Liver (tissue), 8 donors: ENCODE measurements at regions not wholly inside any gene's neighbourhood (a gene's known extent, or its start where the extent isn't known, plus 50 kb on each side); places are given as distances from the start of the nearest gene placed in this dataset.

ENCODE experiments used
- DNase-seq: peaks from one replicate; pipeline ENCODE4 v3.0.0-alpha.2; 2017; ENCODE audit warnings: low spot score
- H3K27ac ChIP-seq, 2 donors: one replicate each; pipeline ENCODE4 v1.7.0; 2013; ENCODE audit warnings: inconsistent platforms in 2 of 2, low read length in 2 of 2, control low read depth in 1 of 2, low read depth in 1 of 2, mild to moderate bottlenecking in 1 of 2
- H3K27me3 ChIP-seq, 4 donors: one replicate each; pipeline versions ENCODE4 v1.6.1 to v1.7.0; 2013; ENCODE audit warnings: low read length in 3 of 4, inconsistent platforms in 1 of 4, mild to moderate bottlenecking in 1 of 4, moderate library complexity in 1 of 4; ENCODE audit not compliant: control insufficient read depth in 4 of 4, insufficient read depth in 4 of 4
- H3K36me3 ChIP-seq, 4 donors: one replicate each; pipeline versions ENCODE4 v1.6.1 to v1.7.0; 2013; ENCODE audit warnings: low read length in 3 of 4, mild to moderate bottlenecking in 3 of 4, low read depth in 1 of 4, moderate library complexity in 1 of 4; ENCODE audit not compliant: control insufficient read depth in 4 of 4, insufficient read depth in 3 of 4
- H3K4me1 ChIP-seq, 4 donors: one replicate each; pipeline versions ENCODE4 v1.6.1 to v1.7.0; 2013; ENCODE audit warnings: low read length in 3 of 4, mild to moderate bottlenecking in 3 of 4, moderate library complexity in 1 of 4; ENCODE audit not compliant: control insufficient read depth in 4 of 4, insufficient read depth in 4 of 4
- H3K4me3 ChIP-seq, 3 donors: one replicate each; pipeline versions ENCODE4 v1.6.1 to v1.7.0; 2013; ENCODE audit warnings: low read length in 3 of 3, control low read depth in 1 of 3, low read depth in 1 of 3, mild to moderate bottlenecking in 1 of 3
- H3K9ac ChIP-seq, 2 donors: one replicate each; pipeline ENCODE4 v1.7.0; 2013; ENCODE audit warnings: low read length in 2 of 2, mild to moderate bottlenecking in 2 of 2, moderate library complexity in 2 of 2, control low read depth in 1 of 2, low read depth in 1 of 2
- H3K9me3 ChIP-seq, 4 donors: one replicate each; pipeline versions ENCODE4 v1.6.1 to v1.7.0; 2013; ENCODE audit warnings: low read length in 3 of 4; ENCODE audit not compliant: control insufficient read depth in 4 of 4
- EGR1 ChIP-seq, 2 donors: IDR thresholded peaks; 2 replicates each; pipeline ENCODE4 v1.6.1; 2016 to 2018; ENCODE audit warnings: antibody characterized with exemption in 2 of 2, low read depth in 2 of 2
- FOXA2 ChIP-seq: IDR thresholded peaks from 2 replicates; pipeline ENCODE4 v1.6.1; 2016; ENCODE audit warnings: antibody characterized with exemption
- GABPA ChIP-seq, 2 donors: IDR thresholded peaks in 1 of 2; conservative IDR thresholded peaks in 1 of 2; 2 replicates each; pipeline ENCODE4 v1.6.1; 2016; ENCODE audit warnings: antibody characterized with exemption in 2 of 2, mild to moderate bottlenecking in 1 of 2, moderate library complexity in 1 of 2
- HNF4G ChIP-seq: IDR thresholded peaks from 2 replicates; pipeline ENCODE4 v1.6.1; 2016; ENCODE audit warnings: antibody characterized with exemption
- RAD21 ChIP-seq, 2 donors: IDR thresholded peaks; 2 replicates each; pipeline ENCODE4 v1.6.1; 2016; ENCODE audit warnings: antibody characterized with exemption in 2 of 2, mild to moderate bottlenecking in 2 of 2
- RXRA ChIP-seq, 2 donors: IDR thresholded peaks; 2 replicates each; pipeline ENCODE4 v1.6.1; 2017 to 2018; ENCODE audit warnings: antibody characterized with exemption in 2 of 2, mild to moderate bottlenecking in 1 of 2
- SP1 ChIP-seq: IDR thresholded peaks from 2 replicates; pipeline ENCODE4 v1.6.1; 2018; ENCODE audit warnings: antibody characterized with exemption, mild to moderate bottlenecking
- TAF1 ChIP-seq: conservative IDR thresholded peaks from 2 replicates; pipeline ENCODE4 v1.6.1; 2016; ENCODE audit warnings: antibody characterized with exemption, mild to moderate bottlenecking
- YY1 ChIP-seq: IDR thresholded peaks from 2 replicates; pipeline ENCODE4 v1.6.1; 2016; ENCODE audit warnings: antibody characterized with exemption, mild to moderate bottlenecking
- WGBS: extraction: QIAGEN DNeasy Blood & Tissue Kit; methylation state at CpG from one replicate; pipeline ENCODE4 v1.1.7; 2013; 5-methylcytosine and 5-hydroxymethylcytosine counted together
- TF ChIP-seq, protein P1 (sequence below): fragments of 150-350 bp; IDR thresholded peaks from 2 replicates; pipeline ENCODE4 v1.5.1; 2017; ENCODE audit warnings: improper control_type of control experiment, low read depth, low read length; ENCODE audit not compliant: missing input control
- TF ChIP-seq, protein P2 (sequence below): IDR thresholded peaks from 2 replicates; pipeline ENCODE4 v1.6.1; 2016; ENCODE audit warnings: antibody characterized with exemption, mild to moderate bottlenecking
- TF ChIP-seq, protein P3 (sequence below): IDR thresholded peaks from 2 replicates; pipeline ENCODE4 v1.6.1; 2016; ENCODE audit warnings: antibody characterized with exemption
- donor health status: healthy.
- donor health status: healthy.
- donor health status: healthy.
- donor health status: healthy.
- donor health status: healthy.

DNA sequence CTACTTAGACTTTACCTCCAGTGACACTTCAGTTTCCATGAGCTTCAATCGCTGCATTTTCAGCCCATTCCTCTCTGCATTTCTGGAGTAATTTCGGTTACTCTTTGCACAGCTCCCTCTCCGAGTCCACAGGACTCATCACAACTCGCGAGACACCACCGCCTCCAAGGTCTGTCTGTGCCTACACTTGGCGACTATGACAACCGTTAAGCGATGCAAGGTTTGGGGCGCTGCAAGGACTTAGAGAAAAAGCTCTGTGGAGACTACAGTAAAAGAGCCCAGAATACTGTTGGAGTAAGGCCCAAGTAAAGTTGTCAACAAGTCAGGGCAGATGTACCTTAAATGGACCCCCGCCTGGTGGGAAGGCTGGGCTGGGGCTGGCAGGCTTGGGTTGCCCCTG, 95.7 kb upstream of the RPS6KA2 start:
- Histone ChIP-seq H3K4me1 (no peaks in the 10 kb centered on the region), H3K36me3 (no peaks in the 10 kb centered on the region), H3K9ac (no peak overlapping the region), H3K27ac (no peak overlapping the region), H3K9me3 (no peaks in the 10 kb centered on the region), H3K27me3 (no peaks in the 10 kb centered on the region), H3K4me3 (no peak overlapping the region)
- DNase-seq: no peak
- 97% methylated on average over 11 of the region's 11 CpGs for WGBS
- TF ChIP-seq RXRA (IDR thresholded peaks at IDR 0.05) (no peak), GABPA (IDR thresholded peaks at IDR 0.05 in 1 of 2, conservative IDR thresholded peaks at IDR 0.05 in 1 of 2) (no peak), FOXA2 (no peak), YY1 (no peak), SP1 (no peak), RAD21 (IDR thresholded peaks at IDR 0.05) (no peak)
- TF ChIP-seq, protein P1, sequence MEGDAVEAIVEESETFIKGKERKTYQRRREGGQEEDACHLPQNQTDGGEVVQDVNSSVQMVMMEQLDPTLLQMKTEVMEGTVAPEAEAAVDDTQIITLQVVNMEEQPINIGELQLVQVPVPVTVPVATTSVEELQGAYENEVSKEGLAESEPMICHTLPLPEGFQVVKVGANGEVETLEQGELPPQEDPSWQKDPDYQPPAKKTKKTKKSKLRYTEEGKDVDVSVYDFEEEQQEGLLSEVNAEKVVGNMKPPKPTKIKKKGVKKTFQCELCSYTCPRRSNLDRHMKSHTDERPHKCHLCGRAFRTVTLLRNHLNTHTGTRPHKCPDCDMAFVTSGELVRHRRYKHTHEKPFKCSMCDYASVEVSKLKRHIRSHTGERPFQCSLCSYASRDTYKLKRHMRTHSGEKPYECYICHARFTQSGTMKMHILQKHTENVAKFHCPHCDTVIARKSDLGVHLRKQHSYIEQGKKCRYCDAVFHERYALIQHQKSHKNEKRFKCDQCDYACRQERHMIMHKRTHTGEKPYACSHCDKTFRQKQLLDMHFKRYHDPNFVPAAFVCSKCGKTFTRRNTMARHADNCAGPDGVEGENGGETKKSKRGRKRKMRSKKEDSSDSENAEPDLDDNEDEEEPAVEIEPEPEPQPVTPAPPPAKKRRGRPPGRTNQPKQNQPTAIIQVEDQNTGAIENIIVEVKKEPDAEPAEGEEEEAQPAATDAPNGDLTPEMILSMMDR: no peak
- TF ChIP-seq, protein P2, sequence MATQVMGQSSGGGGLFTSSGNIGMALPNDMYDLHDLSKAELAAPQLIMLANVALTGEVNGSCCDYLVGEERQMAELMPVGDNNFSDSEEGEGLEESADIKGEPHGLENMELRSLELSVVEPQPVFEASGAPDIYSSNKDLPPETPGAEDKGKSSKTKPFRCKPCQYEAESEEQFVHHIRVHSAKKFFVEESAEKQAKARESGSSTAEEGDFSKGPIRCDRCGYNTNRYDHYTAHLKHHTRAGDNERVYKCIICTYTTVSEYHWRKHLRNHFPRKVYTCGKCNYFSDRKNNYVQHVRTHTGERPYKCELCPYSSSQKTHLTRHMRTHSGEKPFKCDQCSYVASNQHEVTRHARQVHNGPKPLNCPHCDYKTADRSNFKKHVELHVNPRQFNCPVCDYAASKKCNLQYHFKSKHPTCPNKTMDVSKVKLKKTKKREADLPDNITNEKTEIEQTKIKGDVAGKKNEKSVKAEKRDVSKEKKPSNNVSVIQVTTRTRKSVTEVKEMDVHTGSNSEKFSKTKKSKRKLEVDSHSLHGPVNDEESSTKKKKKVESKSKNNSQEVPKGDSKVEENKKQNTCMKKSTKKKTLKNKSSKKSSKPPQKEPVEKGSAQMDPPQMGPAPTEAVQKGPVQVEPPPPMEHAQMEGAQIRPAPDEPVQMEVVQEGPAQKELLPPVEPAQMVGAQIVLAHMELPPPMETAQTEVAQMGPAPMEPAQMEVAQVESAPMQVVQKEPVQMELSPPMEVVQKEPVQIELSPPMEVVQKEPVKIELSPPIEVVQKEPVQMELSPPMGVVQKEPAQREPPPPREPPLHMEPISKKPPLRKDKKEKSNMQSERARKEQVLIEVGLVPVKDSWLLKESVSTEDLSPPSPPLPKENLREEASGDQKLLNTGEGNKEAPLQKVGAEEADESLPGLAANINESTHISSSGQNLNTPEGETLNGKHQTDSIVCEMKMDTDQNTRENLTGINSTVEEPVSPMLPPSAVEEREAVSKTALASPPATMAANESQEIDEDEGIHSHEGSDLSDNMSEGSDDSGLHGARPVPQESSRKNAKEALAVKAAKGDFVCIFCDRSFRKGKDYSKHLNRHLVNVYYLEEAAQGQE: no peak
- TF ChIP-seq, protein P3, sequence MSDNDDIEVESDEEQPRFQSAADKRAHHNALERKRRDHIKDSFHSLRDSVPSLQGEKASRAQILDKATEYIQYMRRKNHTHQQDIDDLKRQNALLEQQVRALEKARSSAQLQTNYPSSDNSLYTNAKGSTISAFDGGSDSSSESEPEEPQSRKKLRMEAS: no peak

GRCh38 chr6:166721576-166721975, 94.5 kb upstream of the RPS6KA2 start:
- WGBS: 82% methylated on average over 17 of the region's 17 CpGs
- H3K9me3 ChIP-seq: no peaks in the 10 kb centered on the region
- no peaks in the 10 kb centered on the region for H3K27me3 ChIP-seq
- no peak for DNase-seq
- no peak overlapping the region for H3K4me3 ChIP-seq
- H3K4me1 ChIP-seq: no peaks in the 10 kb centered on the region
- TF ChIP-seq TAF1: no peak
- TF ChIP-seq, protein P1: no peak
- no peak for TF ChIP-seq HNF4G
- TF ChIP-seq EGR1 (IDR thresholded peaks at IDR 0.05; ENCODE audit: low read depth in 2 of 2): no peak
- no peak for TF ChIP-seq FOXA2
- no peaks in the 10 kb centered on the region for H3K36me3 ChIP-seq
- H3K27ac ChIP-seq: no peak overlapping the region
- no peak overlapping the region for H3K9ac ChIP-seq
